Right lobe of liver (tissue), 6 donors: ENCODE measurements at regions not wholly inside any gene's neighbourhood (a gene's known extent, or its start where the extent isn't known, plus 50 kb on each side); places are given as distances from the start of the nearest gene placed in this dataset.

Experiments used
- ATAC-seq, 4 donors: fragments of 200-7000 bp; cut with Tn5 transposase; one replicate each; pipeline ENCODE4 v1.9.1; 2020; ENCODE audit warnings: mild to moderate bottlenecking in 4 of 4, moderate library complexity in 4 of 4
- DNase-seq, 3 donors: peaks; one replicate each; pipeline ENCODE4 v3.0.0-alpha.2; 2020
- H3K27ac ChIP-seq, 3 donors: fragments of 200-600 bp; one replicate each; pipeline ENCODE4 v1.8.0; 2022
- H3K27me3 ChIP-seq, 2 donors: fragments of 200-600 bp; one replicate each; pipeline ENCODE4 v1.8.0; 2022
- H3K36me3 ChIP-seq, 4 donors: fragments of 200-600 bp; sonication (generic) in 1 of 4; one replicate each; pipeline versions ENCODE4 v1.5.1 to v1.8.0; 2017 to 2022; ENCODE audit warnings: control low read depth in 1 of 4
- H3K4me1 ChIP-seq, 4 donors: fragments of 200-600 bp; sonication (generic) in 1 of 4; one replicate each; pipeline versions ENCODE4 v1.5.1 to v1.8.0; 2017 to 2022; ENCODE audit warnings: control low read depth in 1 of 4
- H3K4me3 ChIP-seq, 3 donors: fragments of 200-600 bp; one replicate each; pipeline ENCODE4 v1.8.0; 2022
- H3K9me3 ChIP-seq, 4 donors: fragments of 200-600 bp; sonication (generic) in 1 of 4; one replicate each; pipeline versions ENCODE4 v1.5.1 to v1.8.0; 2017 to 2022; ENCODE audit warnings: control low read depth in 1 of 4
- CTCF ChIP-seq, 4 donors: fragments of 200-600 bp in 3 of 4; fragments of 450-650 bp in 1 of 4; IDR thresholded peaks; one replicate each; pipeline versions ENCODE4 v1.5.1 to v1.8.0; 2016 to 2022; ENCODE audit warnings: antibody characterized with exemption in 4 of 4, mild to moderate bottlenecking in 2 of 4
- POLR2A ChIP-seq: fragments of 450-650 bp; IDR thresholded peaks from one replicate; pipeline ENCODE4 v1.6.1; 2017; ENCODE audit warnings: antibody characterized with exemption, mild to moderate bottlenecking
- WGBS: methylation state at CpG from one replicate; pipeline ENCODE4 v1.1.6; 2018; ENCODE audit warnings: low coverage, low lambda C conversion rate; ENCODE audit not compliant: insufficient coverage; ENCODE audit errors: missing lambda C conversion rate; 5-methylcytosine and 5-hydroxymethylcytosine counted together
- intact Hi-C, 2 donors: fragments of 100-400 bp; cut with DNase I; formaldehyde crosslinking; loops; one replicate each; pipeline versions ENCODE4 v1.11.2 to v1.14.1; 2022
- donor health status: DM: no; HTN: yes; CAD: no.
- donor health status: DM: no; HTN: no; CAD: no.
- donor health status: DM: no; HTN: no; CAD: no.
- donor health status: DM: no; HTN: yes; CAD: no.
- donor health status: DM: no; HTN: yes; CAD: no.

DNA sequence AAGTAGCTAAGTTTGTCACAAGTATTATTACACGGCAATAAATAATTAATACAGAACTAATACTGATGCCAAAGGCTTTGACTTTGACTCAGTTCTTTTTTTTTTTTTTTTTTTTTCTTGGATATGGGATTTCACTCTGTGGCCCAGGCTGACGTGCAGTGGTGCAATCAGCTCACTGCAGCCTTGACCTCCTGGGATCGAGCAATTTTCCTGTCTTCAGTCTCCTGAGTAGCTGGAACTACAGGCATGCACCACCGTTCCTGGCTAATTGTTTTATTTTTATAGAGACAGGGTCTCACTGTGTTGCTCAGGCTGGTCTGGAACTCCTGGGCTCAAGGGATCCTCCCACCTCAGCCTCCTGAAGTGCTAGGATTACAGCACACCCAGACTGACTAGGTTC, 284.5 kb downstream of the SS18 start:
- Histone ChIP-seq H3K36me3 (no peaks in the 10 kb centered on the region), H3K27me3 (no peaks in the 10 kb centered on the region), H3K4me1 (no peaks in the 10 kb centered on the region), H3K9me3 (no peaks in the 10 kb centered on the region), H3K4me3 (no peak overlapping the region), H3K27ac (no peak overlapping the region)
- 57% methylated on average over 4 of the region's 4 CpGs for WGBS
- intact Hi-C loops = no loop called here
- TF ChIP-seq POLR2A (no peak), CTCF (IDR thresholded peaks at IDR 0.05) (no peak)
- no peak for ATAC-seq
- DNase-seq = no peak

- H3K36me3 ChIP-seq = no peaks in the 10 kb centered on the region
- no peak for TF ChIP-seq CTCF (IDR thresholded peaks at IDR 0.05)
- no peaks in the 10 kb centered on the region for H3K9me3 ChIP-seq
- ATAC-seq = no peak
- WGBS = 59% methylated on average over 5 of the region's 5 CpGs
- no peaks in the 10 kb centered on the region for H3K4me1 ChIP-seq
- no peak overlapping the region for H3K4me3 ChIP-seq
- no peaks in the 10 kb centered on the region for H3K27me3 ChIP-seq
- DNase-seq = no peak
- intact Hi-C loops = no loop called here
- H3K27ac ChIP-seq = no peak overlapping the region
Measured at GRCh38 chr18:25805323-25805722, 285.1 kb downstream of the SS18 start.

DNA sequence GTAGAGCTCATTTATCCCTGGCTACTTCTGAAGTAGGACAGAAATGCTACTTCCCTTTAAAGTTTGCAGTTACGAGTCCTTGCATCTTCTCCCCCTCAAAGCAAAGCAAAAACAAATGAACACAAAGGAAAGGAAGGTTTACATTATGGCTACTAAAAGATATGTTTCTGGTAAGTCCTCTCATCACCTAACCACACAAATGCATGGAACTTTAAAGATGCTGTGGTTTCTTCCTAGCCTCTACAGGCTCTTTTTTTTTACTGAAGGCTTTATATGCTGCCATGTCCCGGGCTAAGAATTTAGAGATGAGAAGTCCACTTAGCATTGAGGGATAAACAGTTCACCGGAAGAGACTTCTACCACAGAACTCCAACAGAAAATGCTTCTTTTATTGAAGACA, 291.2 kb downstream of the SS18 start:
- intact Hi-C loops = no loop called here

DNA sequence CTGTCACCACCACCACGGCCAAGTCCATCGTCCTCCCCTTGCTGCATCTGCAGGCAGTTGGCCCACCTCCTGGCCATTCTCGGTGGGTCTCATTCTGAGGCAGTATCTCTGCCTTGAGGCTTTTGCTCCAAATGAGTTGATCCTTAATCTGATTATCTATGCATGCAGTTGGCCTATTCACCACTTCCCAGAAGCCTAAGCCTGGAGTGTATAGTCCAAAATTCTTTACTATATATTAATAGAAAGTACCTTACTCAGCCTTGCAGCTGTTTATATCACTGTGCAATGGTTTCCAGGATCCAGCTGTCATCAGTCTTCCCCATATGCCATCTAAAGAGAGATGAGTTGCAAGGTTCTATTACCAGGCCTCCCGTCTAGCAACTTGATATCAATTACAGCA, 292.4 kb downstream of the SS18 start:
- intact Hi-C loops = no loop called here
- 94% methylated on average over 3 of the region's 4 CpGs for WGBS
- no peak overlapping the region for H3K27ac ChIP-seq
- no peak for TF ChIP-seq POLR2A
- no peak for TF ChIP-seq CTCF (IDR thresholded peaks at IDR 0.05)
- H3K27me3 ChIP-seq = no peaks in the 10 kb centered on the region
- H3K9me3 ChIP-seq = no peaks in the 10 kb centered on the region
- no peak overlapping the region for H3K4me3 ChIP-seq
- no peak for DNase-seq
- H3K36me3 ChIP-seq = no peaks in the 10 kb centered on the region
- ATAC-seq = no peak
- no peaks in the 10 kb centered on the region for H3K4me1 ChIP-seq

More for the DNA sequence above, 291.2 kb downstream of the SS18 start:
- Histone ChIP-seq H3K36me3 (no peaks in the 10 kb centered on the region), H3K9me3 (no peaks in the 10 kb centered on the region), H3K4me1 (no peaks in the 10 kb centered on the region), H3K27me3 (no peaks in the 10 kb centered on the region), H3K4me3 (no peak overlapping the region), H3K27ac (no peak overlapping the region)
- no peak for DNase-seq
- TF ChIP-seq POLR2A (no peak), CTCF (IDR thresholded peaks at IDR 0.05) (no peak)
- no peak for ATAC-seq
- 63% methylated on average over 3 of the region's 3 CpGs for WGBS

DNA sequence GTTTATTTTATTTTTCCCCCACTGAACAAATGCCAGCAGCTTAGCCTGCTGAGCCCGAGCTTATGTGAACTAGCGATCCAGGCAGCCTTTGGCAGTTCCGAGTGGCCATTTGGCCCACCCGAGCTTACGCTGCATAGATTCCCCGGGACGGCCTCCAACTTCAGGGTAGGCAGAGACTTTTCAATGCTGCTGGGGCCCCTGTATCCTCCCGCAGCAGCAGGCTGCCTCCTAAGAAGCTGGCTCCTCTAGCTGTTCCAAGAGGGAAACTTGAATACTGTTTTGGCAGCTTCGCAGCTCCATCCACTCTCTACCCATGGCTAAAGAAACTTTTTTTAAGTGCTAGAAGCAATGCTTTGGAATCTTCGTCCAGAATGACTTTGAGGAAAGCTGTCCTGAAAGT, 295.2 kb downstream of the SS18 start:
- 61% methylated on average over 8 of the region's 10 CpGs for WGBS
- H3K27ac ChIP-seq = no peak overlapping the region
- no peaks in the 10 kb centered on the region for H3K4me1 ChIP-seq
- H3K27me3 ChIP-seq = no peaks in the 10 kb centered on the region
- intact Hi-C loops = no loop called here
- DNase-seq = no peak
- no peak overlapping the region for H3K4me3 ChIP-seq
- no peaks in the 10 kb centered on the region for H3K36me3 ChIP-seq
- no peaks in the 10 kb centered on the region for H3K9me3 ChIP-seq
- no peak for ATAC-seq
- TF ChIP-seq POLR2A (no peak), CTCF (IDR thresholded peaks at IDR 0.05) (no peak)
